Activated naive CD4-positive, alpha-beta T cell treated with anti-CD3 and anti-CD28 coated beads, Interleukin-2, amount 10 ng/mL, durations not matched to agents 7 days and 5 days (primary cell): ENCODE measurements at regions not wholly inside any gene's neighbourhood (a gene's known extent, or its start where the extent isn't known, plus 50 kb on each side); places are given as distances from the start of the nearest gene placed in this dataset.
"Not testable (repeated sequence)": the region's sequence is repeated elsewhere in the genome, so short reads cannot be mapped to it uniquely, and the experiment has no call there.

Source experiments
- CTCF ChIA-PET: fragments of 350-600 bp; sonication (Branson Sonifier 250); formaldehyde crosslinking; loops from one replicate; lab custom pipeline; 2021; ENCODE audit warnings: antibody characterized with exemption; lab: Charles Lee
- DNase-seq: peaks from one replicate; pipeline ENCODE4 v3.0.0-alpha.2; 2020
- H3K27ac Mint-ChIP-seq: one replicate; pipeline ENCODE4 v1.8.0; 2021; ENCODE audit warnings: mild to moderate bottlenecking, moderate library complexity, mixed read lengths
- H3K27me3 Mint-ChIP-seq: one replicate; pipeline ENCODE4 v1.8.0; 2021; ENCODE audit warnings: mild to moderate bottlenecking, mixed read lengths
- H3K36me3 Mint-ChIP-seq: one replicate; pipeline ENCODE4 v1.8.0; 2021; ENCODE audit warnings: mixed read lengths
- H3K4me1 Mint-ChIP-seq: one replicate; pipeline ENCODE4 v1.8.0; 2021; ENCODE audit warnings: mixed read lengths
- H3K4me3 Mint-ChIP-seq: one replicate; pipeline ENCODE4 v1.8.0; 2021; ENCODE audit warnings: mild to moderate bottlenecking, moderate library complexity, mixed read lengths
- H3K9me3 Mint-ChIP-seq: one replicate; pipeline ENCODE4 v1.8.0; 2021; ENCODE audit warnings: mixed read lengths

GRCh38 chr4:170194794-170195193 lies 105.0 kb upstream of the AADAT start:
- H3K27ac Mint-ChIP-seq, H3K36me3 Mint-ChIP-seq, H3K4me3 Mint-ChIP-seq, H3K27me3 Mint-ChIP-seq, CTCF ChIA-PET, H3K9me3 Mint-ChIP-seq, H3K4me1 Mint-ChIP-seq, DNase-seq: not testable (repeated sequence)

GRCh38 chr4:170193496-170193895 lies 103.7 kb upstream of the AADAT start:
- Mint-ChIP-seq H3K27ac (no peak overlapping the region), H3K36me3 (no peaks in the 10 kb centered on the region), H3K4me1 (no peaks in the 10 kb centered on the region), H3K9me3 (no peaks in the 10 kb centered on the region), H3K27me3 (no peaks in the 10 kb centered on the region), H3K4me3 (no peak overlapping the region)
- CTCF ChIA-PET: no interaction called here
- DNase-seq: no peak

GRCh38 chr4:170190265-170190664 lies 100.5 kb upstream of the AADAT start:
- no peaks in the 10 kb centered on the region for H3K27me3 Mint-ChIP-seq
- H3K27ac Mint-ChIP-seq: no peak overlapping the region
- no peaks in the 10 kb centered on the region for H3K9me3 Mint-ChIP-seq
- no peak overlapping the region for H3K4me3 Mint-ChIP-seq
- no peak for DNase-seq
- no peaks in the 10 kb centered on the region for H3K36me3 Mint-ChIP-seq
- CTCF ChIA-PET: no interaction called here
- no peaks in the 10 kb centered on the region for H3K4me1 Mint-ChIP-seq

- H3K27me3 Mint-ChIP-seq: no peaks in the 10 kb centered on the region
- CTCF ChIA-PET: no interaction called here
- no peaks in the 10 kb centered on the region for H3K9me3 Mint-ChIP-seq
- H3K4me3 Mint-ChIP-seq: no peak overlapping the region
- no peak for DNase-seq
- no peak overlapping the region for H3K27ac Mint-ChIP-seq
- no peaks in the 10 kb centered on the region for H3K4me1 Mint-ChIP-seq
- H3K36me3 Mint-ChIP-seq: no peaks in the 10 kb centered on the region
Observed at GRCh38 chr4:170170861-170171260, 81.1 kb upstream of the AADAT start.

- Mint-ChIP-seq H3K27me3 (no peaks in the 10 kb centered on the region), H3K9me3 (no peaks in the 10 kb centered on the region), H3K27ac (no peak overlapping the region), H3K4me3 (no peak overlapping the region), H3K36me3 (no peaks in the 10 kb centered on the region), H3K4me1 (no peaks in the 10 kb centered on the region)
- DNase-seq: no peak
- CTCF ChIA-PET: no interaction called here
Observed at GRCh38 chr4:170169699-170170098, 79.9 kb upstream of the AADAT start.

GRCh38 chr4:170167678-170168077 lies 77.9 kb upstream of the AADAT start:
- Mint-ChIP-seq H3K27ac (no peak overlapping the region), H3K36me3 (no peaks in the 10 kb centered on the region), H3K4me1 (no peaks in the 10 kb centered on the region), H3K9me3 (no peaks in the 10 kb centered on the region), H3K4me3 (no peak overlapping the region), H3K27me3 (no peaks in the 10 kb centered on the region)
- no peak for DNase-seq
- CTCF ChIA-PET: no interaction called here

- H3K36me3 Mint-ChIP-seq, DNase-seq, H3K9me3 Mint-ChIP-seq, H3K27ac Mint-ChIP-seq, CTCF ChIA-PET, H3K4me3 Mint-ChIP-seq, H3K4me1 Mint-ChIP-seq, H3K27me3 Mint-ChIP-seq: not testable (repeated sequence)
Observed at GRCh38 chr4:170166193-170166592, 76.4 kb upstream of the AADAT start.

- H3K36me3 Mint-ChIP-seq: no peaks in the 10 kb centered on the region
- no peaks in the 10 kb centered on the region for H3K4me1 Mint-ChIP-seq
- no peak overlapping the region for H3K27ac Mint-ChIP-seq
- DNase-seq: no peak
- no peaks in the 10 kb centered on the region for H3K27me3 Mint-ChIP-seq
- no peak overlapping the region for H3K4me3 Mint-ChIP-seq
- CTCF ChIA-PET: no interaction called here
- no peaks in the 10 kb centered on the region for H3K9me3 Mint-ChIP-seq
Observed at GRCh38 chr4:170162416-170162815, 72.7 kb upstream of the AADAT start.

- CTCF ChIA-PET: no interaction called here
- no peak for DNase-seq
- no peaks in the 10 kb centered on the region for H3K27me3 Mint-ChIP-seq
- H3K36me3 Mint-ChIP-seq: no peaks in the 10 kb centered on the region
- H3K9me3 Mint-ChIP-seq: no peaks in the 10 kb centered on the region
- no peaks in the 10 kb centered on the region for H3K4me1 Mint-ChIP-seq
- H3K27ac Mint-ChIP-seq: no peak overlapping the region
- no peak overlapping the region for H3K4me3 Mint-ChIP-seq
Observed at GRCh38 chr4:170157670-170158069, 67.9 kb upstream of the AADAT start.

- Mint-ChIP-seq H3K4me3 (no peak overlapping the region), H3K4me1 (no peaks in the 10 kb centered on the region), H3K27me3 (no peaks in the 10 kb centered on the region), H3K9me3 (no peaks in the 10 kb centered on the region), H3K36me3 (no peaks in the 10 kb centered on the region), H3K27ac (no peak overlapping the region)
- CTCF ChIA-PET: interaction anchor here (0.6 kb wide), 1 partner anchor 227 kb away, joined by 3 read pairs; no protein-coding TSS in a partner anchor
- DNase-seq: no peak
Observed at GRCh38 chr4:170145120-170145519, 55.4 kb upstream of the AADAT start.

- no peak for DNase-seq
- CTCF ChIA-PET: no interaction called here
- no peaks in the 10 kb centered on the region for H3K9me3 Mint-ChIP-seq
Observed at GRCh38 chr4:170139764-170140163, 50.0 kb upstream of the AADAT start.

More at GRCh38 chr4:170139764-170140163, 50.0 kb upstream of the AADAT start:
- Mint-ChIP-seq H3K4me1 (no peaks in the 10 kb centered on the region), H3K4me3 (no peak overlapping the region), H3K36me3 (no peaks in the 10 kb centered on the region), H3K27me3 (no peaks in the 10 kb centered on the region), H3K27ac (no peak overlapping the region)
